Kidney capillary endothelial cell (primary cell): ENCODE measurements at regions not wholly inside any gene's neighbourhood (a gene's known extent, or its start where the extent isn't known, plus 50 kb on each side); places are given as distances from the start of the nearest gene placed in this dataset.

Experiments used
- DNase-seq: peaks from one replicate; pipeline ENCODE4 v3.0.0-alpha.2; 2018; ENCODE audit warnings: low spot score

- no peak for DNase-seq
These were observed 92.9 kb upstream of the SYNDIG1 start for GRCh38 chr20:24376311-24377099.

DNA sequence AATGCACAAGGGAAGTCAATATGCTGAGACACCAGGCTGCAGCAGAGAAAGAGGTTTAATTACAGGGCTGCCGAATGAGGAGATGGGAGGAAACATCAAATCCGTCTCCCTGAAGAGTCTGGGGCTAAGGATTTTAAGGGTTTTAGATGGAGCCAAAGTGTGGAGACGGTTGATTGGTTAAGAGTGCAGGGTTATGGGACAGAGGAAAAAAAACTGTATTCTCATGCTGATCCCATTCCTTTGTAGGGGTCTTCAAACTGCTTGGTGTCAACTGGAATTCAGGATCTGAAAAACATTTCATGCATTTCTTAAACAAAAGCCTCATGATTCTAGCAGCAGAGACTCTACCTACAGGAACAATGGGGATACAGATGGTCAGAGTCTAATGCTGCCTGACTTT is 96.1 kb upstream of the SYNDIG1 start:
- DNase-seq = no peak

DNA sequence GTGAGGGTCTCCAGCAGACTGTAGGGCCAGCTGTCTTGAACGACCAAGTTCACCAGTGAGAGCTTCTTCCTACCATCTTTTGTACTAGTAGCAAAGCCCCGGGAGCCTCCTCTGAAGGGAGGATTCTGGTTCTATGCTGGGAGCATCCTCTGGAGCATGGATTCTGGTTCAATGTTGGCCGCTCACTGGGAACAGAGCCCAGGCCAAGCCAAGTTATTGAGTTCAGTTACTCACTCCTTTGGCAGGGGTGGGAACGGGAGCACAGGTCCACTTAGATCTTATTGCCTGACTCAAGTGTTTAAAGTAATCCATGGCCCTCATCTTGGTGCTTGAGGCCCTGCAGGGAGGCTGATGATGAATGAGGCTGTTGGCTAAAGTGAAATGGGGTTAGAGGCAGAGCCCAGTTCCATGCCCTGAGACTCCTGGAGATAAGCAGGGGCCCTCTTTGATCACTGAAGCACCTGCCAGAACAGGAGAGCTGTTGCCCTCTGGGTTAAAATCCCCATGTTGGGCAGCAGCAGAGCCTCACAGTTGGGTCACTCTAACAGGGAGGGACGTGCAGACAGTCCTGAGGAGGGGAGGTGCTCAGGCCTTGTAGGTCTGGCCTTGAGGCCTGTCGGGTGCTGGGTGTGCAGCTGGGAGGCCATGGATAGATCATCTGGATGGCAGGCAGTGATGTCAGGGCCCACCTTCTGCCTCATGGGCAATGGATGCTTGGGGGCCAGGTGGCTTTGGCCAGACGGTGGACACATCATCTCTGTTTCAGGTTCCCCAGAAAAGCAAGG is 98.3 kb upstream of the SYNDIG1 start:
- no peak for DNase-seq

- no peak for DNase-seq
These were observed 99.2 kb upstream of the SYNDIG1 start for GRCh38 chr20:24370249-24370648.

DNA sequence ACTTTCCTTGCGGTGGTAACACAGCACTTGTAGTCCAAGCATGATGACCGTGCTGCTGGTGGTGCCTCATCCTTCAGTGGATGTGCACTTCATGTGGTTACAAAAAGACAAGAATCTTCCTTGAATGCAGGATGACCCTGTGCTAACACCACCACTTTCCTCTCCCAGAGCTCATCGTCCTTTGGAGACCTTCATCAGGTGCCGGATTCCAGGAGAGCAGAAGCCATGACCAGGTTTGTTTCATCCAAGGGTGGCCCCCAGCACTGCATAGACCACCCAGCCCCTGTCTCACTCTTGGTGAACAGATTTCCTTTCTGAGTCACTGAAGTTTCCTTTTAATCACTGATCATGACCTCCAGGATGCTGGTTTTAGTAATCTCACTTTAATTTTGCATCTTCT is 101.2 kb upstream of the SYNDIG1 start:
- no peak for DNase-seq

DNA sequence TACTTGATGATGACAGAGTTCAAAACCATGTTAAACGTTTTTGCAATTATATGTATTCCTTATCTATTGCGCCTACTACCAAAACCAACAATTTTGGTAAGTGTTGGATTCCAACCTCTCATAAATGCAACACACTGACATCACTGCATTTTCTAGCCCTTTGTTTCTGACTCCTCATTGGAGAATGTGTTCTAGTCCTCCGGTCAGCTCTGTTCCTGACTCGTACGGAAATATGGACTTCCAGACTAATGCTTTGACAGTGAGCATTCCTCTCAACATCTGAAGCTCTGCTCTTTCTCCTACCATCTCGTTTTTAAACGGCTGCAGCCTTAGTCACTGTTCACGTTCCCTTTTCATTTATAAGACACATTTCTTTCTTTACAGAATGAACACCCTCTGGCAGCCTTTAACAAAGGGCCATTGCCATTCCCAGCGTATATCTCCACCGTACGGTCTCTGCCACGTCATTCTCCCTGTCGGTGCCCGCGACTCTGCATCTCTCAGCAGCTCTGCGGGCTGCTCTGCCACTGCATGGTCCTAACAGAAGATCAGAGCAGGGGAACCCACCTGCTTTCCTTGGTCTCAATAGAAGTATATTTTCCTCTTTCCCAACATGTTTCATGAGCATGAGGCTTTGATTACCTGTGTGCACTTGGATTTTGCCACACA is 103.0 kb upstream of the SYNDIG1 start:
- no peak for DNase-seq

GRCh38 chr20:24365670-24366069 is 103.8 kb upstream of the SYNDIG1 start:
- no peak for DNase-seq

- DNase-seq = no peak
These were observed 104.9 kb upstream of the SYNDIG1 start for GRCh38 chr20:24364482-24364881.

DNA sequence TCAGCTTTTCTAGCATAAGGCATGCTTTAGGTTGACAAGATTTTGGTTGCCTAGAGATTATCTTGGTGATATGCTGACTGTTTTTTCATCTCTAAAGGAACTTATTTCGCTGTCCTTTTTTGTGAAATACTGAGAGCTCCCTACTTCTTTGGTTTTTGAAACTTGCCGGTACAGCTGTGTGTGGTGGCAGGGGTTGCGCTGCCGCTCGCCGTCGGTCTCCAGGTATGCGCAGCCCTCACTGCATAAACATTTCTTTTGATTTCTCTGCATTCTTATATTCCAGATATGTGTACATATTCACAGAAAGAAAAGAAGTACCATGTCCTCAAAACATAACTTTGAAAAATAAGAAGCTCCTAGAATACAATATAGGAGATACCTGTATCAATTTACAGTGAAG is 106.4 kb upstream of the SYNDIG1 start:
- DNase-seq = no peak

- DNase-seq = no peak
These were observed 107.3 kb upstream of the SYNDIG1 start for GRCh38 chr20:24362080-24362479.

GRCh38 chr20:24361541-24361940 is 107.9 kb upstream of the SYNDIG1 start:
- no peak for DNase-seq

- DNase-seq = no peak
These were observed 108.9 kb upstream of the SYNDIG1 start for GRCh38 chr20:24360531-24360930.

- DNase-seq = peak; percentile 60
These were observed 110.0 kb upstream of the SYNDIG1 start for GRCh38 chr20:24359321-24360027.

DNA sequence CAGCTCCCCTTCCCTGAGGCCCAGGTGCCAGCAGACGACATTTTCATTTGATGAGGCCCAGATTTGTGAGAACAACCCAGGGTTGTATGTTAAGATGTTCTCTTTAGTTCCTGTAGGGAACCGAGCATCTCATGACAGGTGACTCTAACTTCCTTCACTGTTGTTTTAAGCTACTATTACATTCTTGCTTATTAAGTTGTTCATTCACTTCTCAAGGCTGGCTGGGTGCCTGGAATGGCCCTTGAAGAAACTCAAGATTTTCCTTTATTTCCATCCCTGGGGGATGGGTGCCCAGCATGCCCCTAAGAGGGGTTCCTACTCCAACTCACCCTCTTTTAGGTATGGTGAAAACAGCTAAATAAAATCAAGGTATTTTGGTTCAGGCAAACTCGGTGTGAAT is 111.5 kb upstream of the SYNDIG1 start:
- DNase-seq = no peak

DNA sequence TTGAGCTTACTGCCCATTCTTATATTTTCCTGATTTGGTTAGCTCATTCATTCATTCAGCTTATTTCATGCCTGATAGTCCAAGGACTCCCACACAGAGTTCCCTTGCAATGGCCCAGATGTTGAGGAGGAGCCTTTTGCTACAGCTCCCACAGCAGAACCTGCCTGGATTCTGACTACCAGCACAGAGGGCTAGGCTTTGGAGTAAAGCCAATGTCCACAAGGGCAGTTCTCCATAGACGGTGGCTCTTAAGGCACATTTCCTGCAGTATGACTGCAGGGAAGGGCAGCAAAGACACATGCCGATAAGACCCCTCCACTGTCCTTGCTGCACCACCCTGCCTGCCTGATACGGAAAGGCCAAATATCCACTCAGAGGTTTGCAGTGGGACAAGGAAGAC is 112.3 kb upstream of the SYNDIG1 start:
- no peak for DNase-seq

DNA sequence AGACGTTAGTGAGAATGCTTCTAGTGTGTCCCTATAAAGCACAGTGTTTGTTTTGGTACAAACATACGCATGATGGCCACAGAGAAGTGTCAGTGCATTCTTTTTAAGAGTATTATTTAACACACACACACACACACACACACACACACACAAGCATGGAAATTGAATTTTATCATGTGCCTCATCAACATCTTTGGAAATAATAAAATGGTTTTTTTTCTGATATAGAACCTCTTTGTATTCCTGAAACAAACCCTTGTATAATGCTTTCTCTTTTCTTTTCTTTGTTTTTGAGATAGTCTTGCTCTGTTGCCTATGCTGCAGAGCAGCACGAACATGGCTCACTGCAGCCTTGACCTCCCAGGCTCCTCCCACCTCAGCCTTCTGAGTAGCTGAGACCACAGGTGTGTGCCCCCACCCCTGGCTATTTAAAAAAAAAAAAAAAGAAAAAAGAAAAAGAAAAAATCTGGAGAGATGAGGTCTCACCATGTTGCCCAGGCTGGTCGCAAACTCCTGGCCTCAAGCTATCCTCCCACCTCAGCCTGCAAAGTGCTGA is 116.2 kb upstream of the SYNDIG1 start:
- DNase-seq = no peak

DNA sequence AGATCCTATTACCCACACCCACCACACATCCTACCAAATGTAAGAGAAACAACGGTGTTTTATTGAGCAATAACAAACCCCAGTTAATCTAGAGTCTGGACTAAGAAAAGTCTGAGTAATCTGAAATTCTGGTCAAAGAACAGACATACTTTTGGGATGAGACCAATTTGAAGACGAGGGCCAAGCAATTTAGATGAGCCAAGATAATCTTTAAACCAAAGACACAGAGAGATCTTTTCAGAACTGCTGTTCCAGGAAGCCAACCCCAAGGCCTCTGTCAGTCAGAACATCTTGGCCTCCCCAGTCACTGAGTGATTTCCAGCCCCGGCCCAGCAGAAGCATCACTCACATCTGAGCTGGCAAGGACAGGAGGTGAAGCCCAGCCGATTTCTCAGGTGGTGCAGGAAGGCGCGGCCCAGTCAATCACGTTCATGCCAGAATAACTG is 118.5 kb upstream of the SYNDIG1 start:
- no peak for DNase-seq

- no peak for DNase-seq
These were observed 127.6 kb upstream of the SYNDIG1 start for GRCh38 chr20:24341781-24342180.

- no peak for DNase-seq
These were observed 128.5 kb upstream of the SYNDIG1 start for GRCh38 chr20:24340933-24341332.

GRCh38 chr20:24339210-24339641 is 130.2 kb upstream of the SYNDIG1 start:
- DNase-seq = no peak

DNA sequence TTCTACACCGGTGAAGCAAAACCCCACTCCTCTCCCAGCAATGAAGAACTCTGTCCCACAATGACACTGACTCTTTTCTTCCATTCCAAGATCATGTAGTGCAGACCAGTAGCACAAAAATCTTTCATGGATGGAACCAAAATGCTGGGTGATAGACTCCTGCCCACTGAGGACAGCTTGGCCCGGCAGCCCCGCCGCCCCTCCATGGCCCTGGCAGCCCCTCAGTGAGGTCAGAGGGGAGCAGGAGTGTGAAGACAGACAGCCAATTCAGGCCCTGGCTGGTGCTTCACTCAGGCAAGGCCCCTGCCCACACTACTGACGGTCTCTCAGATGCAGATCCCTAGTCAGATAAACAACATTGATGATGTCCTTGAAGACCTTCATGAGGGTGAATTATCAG is 131.9 kb upstream of the SYNDIG1 start:
- DNase-seq = no peak

GRCh38 chr20:24337069-24337468 is 132.4 kb upstream of the SYNDIG1 start:
- DNase-seq = peak; percentile 84
